ENCODE measurements at regions not wholly inside any gene's neighbourhood (a gene's known extent, or its start where the extent isn't known, plus 50 kb on each side); places are given as distances from the start of the nearest gene placed in this dataset.

DNA sequence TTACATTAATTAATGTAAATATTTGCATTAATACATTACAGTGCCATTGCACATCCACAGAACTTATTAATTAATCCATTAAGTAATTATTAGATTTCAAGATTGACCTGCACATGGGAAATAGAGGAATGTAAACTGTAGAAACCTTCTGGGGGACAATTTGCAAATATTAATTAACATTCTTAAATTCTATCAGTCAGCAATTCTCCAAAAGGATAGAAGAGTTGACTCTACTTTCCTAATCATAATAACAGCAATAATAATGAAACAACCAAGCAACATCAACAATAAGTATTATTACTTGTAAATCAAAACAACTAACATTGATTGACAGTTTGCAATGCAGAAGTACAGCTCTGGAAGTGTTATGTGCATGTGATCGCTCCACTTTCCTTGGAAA lies 281.6 kb upstream of the CRIM1 start:
- CTCF ChIA-PET, result no interaction called here

DNA sequence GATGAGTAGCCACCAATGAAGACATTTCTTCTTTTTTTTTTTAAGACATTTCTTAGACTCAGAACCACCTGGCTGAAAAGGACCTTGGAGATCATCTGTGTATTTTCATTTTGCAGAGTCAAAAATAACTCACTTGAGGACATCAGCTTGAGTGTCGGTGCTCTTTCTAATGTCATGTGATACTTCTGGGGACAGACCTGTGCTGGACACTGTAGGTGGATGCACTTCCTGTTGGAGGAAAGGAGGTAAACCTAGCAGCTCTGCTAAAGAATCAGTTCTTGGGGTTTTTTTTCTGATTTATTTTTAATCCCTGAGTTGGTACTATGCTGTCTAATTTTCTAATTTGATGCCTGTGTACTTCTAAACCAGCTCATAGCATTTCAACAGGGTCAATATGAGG lies 283.9 kb upstream of the CRIM1 start:
- ChIA-PET POLR2A (ENCODE audit: low non-redundant PET) (no interaction called here), CTCF (interaction anchor here (0.7 kb wide), 1 partner anchor 518 kb away, joined by 3 read pairs; no protein-coding TSS in a partner anchor)
- TF ChIP-seq, protein P1, sequence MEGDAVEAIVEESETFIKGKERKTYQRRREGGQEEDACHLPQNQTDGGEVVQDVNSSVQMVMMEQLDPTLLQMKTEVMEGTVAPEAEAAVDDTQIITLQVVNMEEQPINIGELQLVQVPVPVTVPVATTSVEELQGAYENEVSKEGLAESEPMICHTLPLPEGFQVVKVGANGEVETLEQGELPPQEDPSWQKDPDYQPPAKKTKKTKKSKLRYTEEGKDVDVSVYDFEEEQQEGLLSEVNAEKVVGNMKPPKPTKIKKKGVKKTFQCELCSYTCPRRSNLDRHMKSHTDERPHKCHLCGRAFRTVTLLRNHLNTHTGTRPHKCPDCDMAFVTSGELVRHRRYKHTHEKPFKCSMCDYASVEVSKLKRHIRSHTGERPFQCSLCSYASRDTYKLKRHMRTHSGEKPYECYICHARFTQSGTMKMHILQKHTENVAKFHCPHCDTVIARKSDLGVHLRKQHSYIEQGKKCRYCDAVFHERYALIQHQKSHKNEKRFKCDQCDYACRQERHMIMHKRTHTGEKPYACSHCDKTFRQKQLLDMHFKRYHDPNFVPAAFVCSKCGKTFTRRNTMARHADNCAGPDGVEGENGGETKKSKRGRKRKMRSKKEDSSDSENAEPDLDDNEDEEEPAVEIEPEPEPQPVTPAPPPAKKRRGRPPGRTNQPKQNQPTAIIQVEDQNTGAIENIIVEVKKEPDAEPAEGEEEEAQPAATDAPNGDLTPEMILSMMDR (conservative IDR thresholded peaks at IDR 0.05; ENCODE audit: low read depth), result no peak
- no peak for DNase-seq (ENCODE audit: low spot score)
- no peak overlapping the region for H3K27ac ChIP-seq

More for the DNA sequence above, 281.6 kb upstream of the CRIM1 start:
- no peak for DNase-seq (ENCODE audit: low spot score)
- POLR2A ChIA-PET (ENCODE audit: low non-redundant PET), result no interaction called here
- TF ChIP-seq, protein P1 (conservative IDR thresholded peaks at IDR 0.05; ENCODE audit: low read depth), result no peak
- H3K27ac ChIP-seq, result no peak overlapping the region

DNA sequence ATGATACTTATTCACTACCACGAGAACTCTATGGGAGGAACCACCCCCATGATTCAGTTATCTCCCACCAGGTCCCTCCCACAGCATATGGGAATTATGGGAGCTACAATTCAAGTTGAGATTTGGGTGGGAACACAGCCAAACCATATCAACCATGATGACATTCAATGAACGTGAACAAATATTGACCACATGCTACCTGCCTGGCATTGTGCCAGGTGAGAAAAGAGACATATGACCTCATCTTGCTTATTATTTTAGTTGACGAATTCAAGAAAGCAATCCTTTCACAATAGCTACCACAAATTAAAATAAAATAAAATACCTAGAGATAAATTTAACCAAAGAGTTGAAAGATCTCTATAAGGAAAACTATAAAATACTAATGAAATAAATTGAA lies 286.5 kb upstream of the CRIM1 start:
- ChIA-PET CTCF (no interaction called here), POLR2A (ENCODE audit: low non-redundant PET) (no interaction called here)
- no peak overlapping the region for H3K27ac ChIP-seq
- DNase-seq (ENCODE audit: low spot score), result no peak
- TF ChIP-seq, protein P1 (conservative IDR thresholded peaks at IDR 0.05; ENCODE audit: low read depth), result no peak

DNA sequence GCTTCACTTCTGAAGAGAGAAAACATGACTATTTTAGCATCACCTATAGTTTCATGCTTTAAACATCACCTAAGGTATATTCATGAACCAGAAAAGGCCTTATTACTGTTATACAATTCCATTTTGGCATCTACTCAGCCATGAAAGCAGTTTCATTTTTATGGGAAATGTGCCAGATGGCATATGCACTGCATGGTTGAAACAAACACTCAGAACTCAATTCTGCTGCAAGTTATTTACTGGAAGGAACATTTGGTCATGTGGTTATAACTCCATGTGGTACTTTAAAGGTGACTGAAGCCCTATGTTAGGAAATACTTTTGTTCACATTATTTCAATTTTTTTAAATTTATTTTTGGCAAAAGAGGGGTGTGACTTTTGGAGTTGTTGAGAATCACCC lies 287.5 kb upstream of the CRIM1 start:
- DNase-seq (ENCODE audit: low spot score), result no peak
- TF ChIP-seq, protein P1 (conservative IDR thresholded peaks at IDR 0.05; ENCODE audit: low read depth), result no peak
- CTCF ChIA-PET, result no interaction called here
- H3K27ac ChIP-seq, result no peak overlapping the region
- POLR2A ChIA-PET (ENCODE audit: low non-redundant PET), result no interaction called here

DNA sequence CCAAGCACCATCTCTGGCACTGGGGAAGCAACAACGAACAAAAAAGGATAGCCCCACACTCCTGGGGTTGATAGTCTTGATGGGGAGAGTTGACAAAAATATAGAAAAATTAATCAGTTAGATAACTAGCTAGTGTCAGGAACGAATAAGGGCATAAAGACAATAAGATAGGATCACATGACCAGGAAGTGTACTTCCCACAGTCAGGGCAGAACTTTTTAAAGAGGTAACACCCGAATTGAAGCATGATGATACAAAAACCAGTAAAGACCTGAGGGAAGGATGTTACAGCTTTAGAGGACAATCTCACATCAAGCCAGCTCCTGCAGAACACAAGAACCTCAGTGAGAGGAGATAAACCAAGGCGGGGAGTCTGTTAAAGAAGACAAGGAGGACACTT lies 295.4 kb upstream of the CRIM1 start:
- TF ChIP-seq, protein P1 (conservative IDR thresholded peaks at IDR 0.05; ENCODE audit: low read depth), result no peak
- ChIA-PET CTCF (interaction anchor here (0.6 kb wide), 1 partner anchor 1779 kb away, joined by 3 read pairs; no protein-coding TSS in a partner anchor), POLR2A (ENCODE audit: low non-redundant PET) (no interaction called here)
- DNase-seq (ENCODE audit: low spot score), result no peak
- no peak overlapping the region for H3K27ac ChIP-seq

DNA sequence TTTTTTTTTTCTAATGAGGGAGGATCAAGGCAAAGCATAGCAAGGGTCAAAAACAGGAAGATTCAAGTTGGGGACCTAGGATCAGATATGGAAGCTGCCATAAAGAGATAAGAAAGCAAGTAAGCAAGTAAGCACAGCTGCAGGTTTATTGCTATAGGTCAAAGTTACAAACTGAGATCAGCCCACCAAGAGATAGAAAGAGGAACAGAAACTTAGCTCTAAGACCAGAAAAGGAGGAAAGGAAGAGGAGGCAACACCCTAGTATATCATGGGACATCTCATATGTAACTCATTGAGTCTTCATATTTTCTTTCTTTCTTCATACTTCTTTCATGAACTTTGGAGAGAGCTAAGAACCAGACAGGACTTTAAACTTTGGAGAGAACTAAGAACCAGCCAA lies 295.9 kb upstream of the CRIM1 start:
- TF ChIP-seq, protein P1 (conservative IDR thresholded peaks at IDR 0.05; ENCODE audit: low read depth), result no peak
- H3K27ac ChIP-seq, result no peak overlapping the region
- ChIA-PET POLR2A (ENCODE audit: low non-redundant PET) (no interaction called here), CTCF (no interaction called here)
- no peak for DNase-seq (ENCODE audit: low spot score)

DNA sequence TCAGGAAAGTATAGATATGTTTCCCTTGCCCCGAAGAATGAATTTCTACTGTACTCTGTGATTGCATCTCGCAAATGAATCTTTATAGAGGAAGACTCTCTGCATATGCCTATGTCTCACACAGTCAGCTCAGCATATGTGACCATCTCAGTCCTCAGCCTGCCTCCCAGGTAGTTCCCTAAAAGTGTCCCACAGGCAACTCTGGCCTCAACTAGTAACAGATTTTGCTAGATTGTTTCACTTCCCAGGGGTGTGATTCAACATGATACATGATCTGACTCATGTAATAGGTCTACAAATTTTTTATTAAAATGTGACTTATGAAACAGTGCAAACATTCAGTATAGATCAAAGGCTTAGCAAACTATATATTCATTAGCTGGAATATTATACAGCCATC lies 296.6 kb upstream of the CRIM1 start:
- ChIA-PET POLR2A (ENCODE audit: low non-redundant PET) (no interaction called here), CTCF (interaction anchor here (0.6 kb wide), 1 partner anchor 263 kb away, joined by 3 read pairs; no protein-coding TSS in a partner anchor)

More for the DNA sequence above, 296.6 kb upstream of the CRIM1 start:
- H3K27ac ChIP-seq, result no peak overlapping the region
- TF ChIP-seq, protein P1 (conservative IDR thresholded peaks at IDR 0.05; ENCODE audit: low read depth), result no peak
- DNase-seq (ENCODE audit: low spot score), result peak; percentile 21
